ENCODE measurements at regions not wholly inside any gene's neighbourhood (a gene's known extent, or its start where the extent isn't known, plus 50 kb on each side); places are given as distances from the start of the nearest gene placed in this dataset.

DNA sequence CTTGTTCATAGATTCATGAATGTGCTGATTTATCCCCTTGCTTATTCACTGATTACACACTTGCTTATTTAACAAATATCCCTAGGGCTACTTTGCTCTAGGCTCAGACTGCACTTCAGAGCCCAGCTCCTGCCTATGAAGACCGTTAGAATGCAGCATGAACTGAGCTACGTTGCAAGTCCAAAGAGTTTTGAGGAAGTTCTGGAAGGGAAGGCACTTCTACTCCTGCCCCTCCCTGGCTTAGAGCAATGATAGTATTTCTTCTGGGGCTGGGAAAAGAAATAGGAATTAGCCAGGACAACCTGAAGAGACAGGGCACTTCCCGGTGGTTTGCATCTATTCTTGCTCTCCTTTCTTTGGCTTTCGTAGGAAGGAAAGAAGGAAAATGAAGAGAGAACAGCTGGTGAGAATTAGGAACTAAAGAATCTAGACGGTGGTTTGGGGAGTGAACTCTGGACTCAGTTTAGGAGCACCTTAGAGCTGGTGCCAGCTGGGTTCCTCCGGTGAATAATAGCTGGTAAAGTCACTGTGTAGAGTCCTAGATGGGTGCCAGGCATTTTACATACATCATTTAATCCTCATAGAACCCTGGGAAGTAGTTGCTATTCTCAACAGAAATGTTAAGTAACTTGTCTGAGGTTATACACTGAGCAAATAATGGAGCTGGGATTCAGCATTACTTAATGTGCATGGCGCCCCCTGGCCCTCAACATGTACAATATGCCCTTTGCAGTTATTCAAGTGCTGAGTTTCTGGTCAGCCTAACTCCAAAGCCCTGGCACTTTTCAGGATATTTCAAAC is 65.9 kb downstream of the NDUFS5 start:
- TF ChIP-seq, protein P1, sequence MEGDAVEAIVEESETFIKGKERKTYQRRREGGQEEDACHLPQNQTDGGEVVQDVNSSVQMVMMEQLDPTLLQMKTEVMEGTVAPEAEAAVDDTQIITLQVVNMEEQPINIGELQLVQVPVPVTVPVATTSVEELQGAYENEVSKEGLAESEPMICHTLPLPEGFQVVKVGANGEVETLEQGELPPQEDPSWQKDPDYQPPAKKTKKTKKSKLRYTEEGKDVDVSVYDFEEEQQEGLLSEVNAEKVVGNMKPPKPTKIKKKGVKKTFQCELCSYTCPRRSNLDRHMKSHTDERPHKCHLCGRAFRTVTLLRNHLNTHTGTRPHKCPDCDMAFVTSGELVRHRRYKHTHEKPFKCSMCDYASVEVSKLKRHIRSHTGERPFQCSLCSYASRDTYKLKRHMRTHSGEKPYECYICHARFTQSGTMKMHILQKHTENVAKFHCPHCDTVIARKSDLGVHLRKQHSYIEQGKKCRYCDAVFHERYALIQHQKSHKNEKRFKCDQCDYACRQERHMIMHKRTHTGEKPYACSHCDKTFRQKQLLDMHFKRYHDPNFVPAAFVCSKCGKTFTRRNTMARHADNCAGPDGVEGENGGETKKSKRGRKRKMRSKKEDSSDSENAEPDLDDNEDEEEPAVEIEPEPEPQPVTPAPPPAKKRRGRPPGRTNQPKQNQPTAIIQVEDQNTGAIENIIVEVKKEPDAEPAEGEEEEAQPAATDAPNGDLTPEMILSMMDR (IDR thresholded peaks at IDR 0.05; ENCODE audit: low read depth, low read length) = peak; percentile 81
- DNase-seq (ENCODE audit: extremely low read depth, low read depth) = peak; percentile 61

DNA sequence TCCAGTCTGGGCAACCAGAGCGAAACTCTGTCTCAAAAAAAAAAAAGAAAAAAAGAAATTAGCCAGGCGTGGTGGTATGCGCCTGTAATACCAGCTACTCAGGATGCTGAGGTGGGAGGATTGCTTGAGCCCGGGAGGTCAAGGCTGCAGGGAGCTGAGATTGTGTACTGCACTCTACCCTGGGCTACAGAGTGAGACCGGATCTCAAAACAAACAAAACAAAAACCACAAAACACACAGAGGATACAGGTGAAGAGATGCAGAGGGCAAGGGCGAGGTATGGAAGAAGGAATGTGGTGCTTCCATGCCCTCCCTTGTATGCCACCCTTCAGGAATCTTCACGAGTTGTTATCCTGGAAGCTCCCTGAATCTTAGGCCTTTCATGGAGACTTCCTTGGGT is 68.5 kb downstream of the NDUFS5 start:
- TF ChIP-seq, protein P1 (IDR thresholded peaks at IDR 0.05; ENCODE audit: low read depth, low read length) = no peak
- DNase-seq (ENCODE audit: extremely low read depth, low read depth) = no peak

DNA sequence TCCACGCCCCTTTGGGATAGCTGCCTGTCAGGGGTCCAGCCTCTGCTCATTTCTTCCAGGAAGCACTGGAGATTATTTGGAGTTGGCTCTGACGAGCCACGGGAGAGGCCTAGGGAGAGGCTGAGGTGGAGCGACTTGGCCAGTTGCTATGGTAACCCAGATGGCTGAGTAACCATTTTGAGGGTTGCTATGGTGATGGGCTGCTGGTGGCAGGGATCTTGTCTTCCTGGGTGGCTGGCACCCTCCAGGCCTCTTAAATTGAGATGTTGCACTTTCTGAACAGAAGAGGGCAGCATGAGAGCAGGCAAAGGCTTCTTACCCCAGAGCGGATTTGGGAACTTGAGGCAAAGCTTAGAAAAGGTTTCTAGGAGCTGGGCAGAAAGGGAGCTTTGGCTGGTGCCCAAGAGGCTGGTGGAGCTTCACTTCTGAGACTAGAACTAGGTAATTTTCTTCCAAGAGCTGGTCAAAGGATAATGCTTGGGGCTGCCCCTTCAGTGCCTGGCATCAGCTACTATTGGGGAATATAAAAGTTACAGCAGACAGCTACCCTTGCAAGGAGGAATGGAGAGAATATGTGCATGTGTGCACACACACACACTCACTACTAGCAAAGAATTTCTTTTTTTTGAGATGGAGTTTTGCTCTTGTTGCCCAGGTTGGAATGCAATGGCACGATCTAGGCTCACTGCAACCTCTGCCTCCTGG is 72.5 kb downstream of the NDUFS5 start:
- peak; percentile 82 for DNase-seq (ENCODE audit: extremely low read depth, low read depth)
- TF ChIP-seq, protein P1 (IDR thresholded peaks at IDR 0.05; ENCODE audit: low read depth, low read length) = peak; percentile 75

DNA sequence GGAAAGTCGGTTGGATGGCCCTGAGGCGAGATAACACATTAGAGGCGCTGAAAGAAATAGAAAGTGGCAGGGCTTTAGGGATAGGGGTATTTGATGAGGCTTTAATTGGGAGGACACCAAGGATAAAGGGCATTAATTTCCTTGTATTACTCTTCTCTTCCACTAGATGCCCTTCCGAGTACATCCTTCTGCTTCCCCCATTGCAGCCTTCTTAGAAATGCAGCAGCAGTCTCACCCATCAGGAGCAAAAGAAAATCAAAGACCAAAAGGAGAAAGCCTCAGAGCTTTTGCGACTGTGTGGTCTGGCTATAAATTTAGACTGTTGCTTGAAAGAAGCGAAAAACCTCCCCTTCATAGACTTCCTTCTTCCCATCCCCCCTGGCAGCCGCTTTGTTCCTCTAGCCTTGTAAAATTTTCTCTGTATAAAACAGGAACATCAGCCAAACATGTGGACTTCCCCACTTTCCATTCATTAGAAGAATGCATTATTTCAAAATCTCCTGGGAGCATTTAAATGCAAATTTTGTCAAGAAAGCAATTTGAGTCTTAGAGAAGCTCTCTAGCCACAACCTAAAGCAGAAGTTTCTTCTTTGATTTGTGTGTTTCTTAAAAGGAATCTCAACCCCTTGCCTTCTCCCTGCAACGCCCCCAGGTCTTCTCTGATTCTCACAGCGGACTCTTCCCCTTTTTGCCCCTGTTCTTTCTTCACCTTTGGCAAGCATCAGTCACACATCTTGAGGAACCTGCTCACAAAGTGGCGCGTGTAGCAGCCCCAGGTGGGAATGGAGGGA is 76.6 kb downstream of the NDUFS5 start:
- peak; percentile 55 for DNase-seq (ENCODE audit: extremely low read depth, low read depth)
- TF ChIP-seq, protein P1 (IDR thresholded peaks at IDR 0.05; ENCODE audit: low read depth, low read length) = peak; percentile 72

DNA sequence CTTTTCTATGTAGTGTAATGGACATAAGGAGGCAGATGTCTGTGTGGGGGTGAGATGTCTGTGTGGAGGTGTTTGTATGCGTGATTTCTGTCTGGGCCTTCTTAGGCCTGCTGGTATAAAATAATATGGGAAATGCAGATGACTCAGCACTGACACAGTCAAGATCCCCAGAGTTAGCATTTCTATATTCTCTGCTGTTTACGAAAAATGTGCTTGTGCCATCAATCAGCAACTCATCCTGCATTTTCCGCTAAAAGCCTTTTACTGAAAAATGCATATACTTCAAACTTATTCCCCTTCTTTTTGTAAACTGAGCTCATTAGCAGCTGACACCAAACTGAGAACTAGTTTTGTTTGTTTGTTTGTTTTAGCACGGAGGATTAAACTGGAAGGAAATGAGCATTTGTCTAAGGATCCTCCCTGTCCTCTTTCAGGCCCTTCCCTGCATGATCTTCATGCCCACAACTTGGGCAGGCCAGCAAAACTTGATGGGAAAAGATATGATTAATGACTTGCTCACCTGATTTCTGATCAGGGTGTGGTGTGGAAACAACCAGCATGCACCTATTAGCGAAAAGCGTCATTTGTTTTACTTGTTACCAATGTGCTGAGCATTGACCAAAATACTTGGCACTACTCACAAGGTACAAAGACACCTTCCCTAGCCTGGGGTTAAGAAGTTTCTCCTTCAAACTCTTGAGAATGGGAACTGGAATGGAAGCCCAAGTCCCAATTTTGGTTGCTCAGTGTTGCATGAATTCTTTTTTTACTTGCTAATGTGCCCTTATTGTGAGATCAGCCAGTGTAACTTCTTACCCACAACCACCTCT is 77.4 kb downstream of the NDUFS5 start:
- TF ChIP-seq, protein P1 (IDR thresholded peaks at IDR 0.05; ENCODE audit: low read depth, low read length) = no peak
- DNase-seq (ENCODE audit: extremely low read depth, low read depth) = no peak

DNA sequence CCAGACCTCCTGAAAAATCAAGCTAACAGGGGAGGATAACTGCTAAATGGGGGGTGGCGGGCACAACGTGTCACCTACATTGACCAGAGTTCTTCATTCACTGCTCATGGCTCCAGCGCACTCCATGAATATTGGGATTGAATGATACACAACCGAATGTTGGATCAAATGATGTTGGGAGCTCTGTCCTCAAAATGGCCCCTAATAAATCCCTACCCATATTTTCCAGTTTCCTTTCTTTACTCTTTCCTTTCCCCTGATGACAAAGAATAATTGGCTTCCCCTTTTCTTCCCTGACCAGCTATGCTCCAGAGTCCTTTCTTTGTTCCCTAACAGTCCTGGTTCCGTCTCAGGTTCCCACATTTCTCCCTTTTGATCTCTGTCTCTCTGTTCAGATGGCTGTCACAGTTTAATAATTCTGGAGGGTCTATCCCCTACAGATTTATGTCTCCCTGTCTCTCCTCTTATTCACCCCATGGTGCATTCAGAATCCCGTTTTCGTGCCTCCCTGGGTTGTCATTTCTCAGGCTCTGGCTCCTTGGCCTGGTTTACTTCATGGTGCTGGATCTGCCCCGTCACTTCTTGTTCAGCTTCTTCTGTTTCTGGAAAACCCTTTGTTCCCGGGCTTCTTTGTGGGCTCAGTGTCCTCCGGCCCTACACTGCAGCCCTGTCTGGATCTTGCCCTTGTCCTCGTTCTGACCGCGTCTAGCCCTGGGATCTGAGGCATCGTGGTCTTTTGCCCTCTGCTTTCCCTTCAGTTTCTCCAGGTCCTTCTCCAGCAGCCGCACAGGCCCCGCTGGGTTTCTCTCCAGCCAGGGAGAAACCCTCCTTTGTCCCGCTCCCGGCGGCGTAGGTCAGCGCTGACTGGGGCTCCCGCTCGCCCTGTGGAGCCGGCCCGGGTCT is 78.3 kb downstream of the NDUFS5 start:
- TF ChIP-seq, protein P1 (IDR thresholded peaks at IDR 0.05; ENCODE audit: low read depth, low read length) = no peak

More for the DNA sequence above, 78.3 kb downstream of the NDUFS5 start:
- no peak for DNase-seq (ENCODE audit: extremely low read depth, low read depth)

Data from AG09319 (cell line).